ENCODE measurements at regions not wholly inside any gene's neighbourhood (a gene's known extent, or its start where the extent isn't known, plus 50 kb on each side); places are given as distances from the start of the nearest gene placed in this dataset.

DNA sequence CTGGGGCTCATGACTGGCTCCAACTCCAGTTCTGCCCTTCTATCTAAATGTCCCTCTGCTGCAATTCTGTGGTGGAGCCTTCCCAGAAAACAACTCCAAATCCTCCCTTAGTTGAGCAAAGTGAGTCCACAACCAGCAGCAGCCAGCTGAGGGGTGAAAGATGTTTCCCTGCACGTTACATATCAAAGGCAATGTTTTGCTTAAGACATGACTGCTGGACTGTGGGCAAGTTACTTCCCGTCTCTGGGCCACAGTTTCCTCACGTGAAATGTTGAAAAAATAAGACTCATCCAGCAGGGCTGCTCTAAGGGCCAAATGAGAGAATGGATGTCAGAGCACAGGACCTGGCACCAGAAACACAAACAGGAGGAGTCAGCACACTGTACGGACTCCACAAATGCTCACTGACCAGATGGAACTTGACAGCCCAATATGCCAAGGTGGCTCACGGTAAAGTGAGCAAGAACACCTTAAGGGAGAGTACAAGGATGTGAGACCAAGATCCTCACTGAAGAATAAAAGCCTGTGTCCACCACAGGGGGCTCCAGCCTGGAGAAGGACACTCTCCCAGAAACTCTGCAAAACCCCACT lies 138.4 kb upstream of the ABCA1 start:
- TF ChIP-seq, protein P1, sequence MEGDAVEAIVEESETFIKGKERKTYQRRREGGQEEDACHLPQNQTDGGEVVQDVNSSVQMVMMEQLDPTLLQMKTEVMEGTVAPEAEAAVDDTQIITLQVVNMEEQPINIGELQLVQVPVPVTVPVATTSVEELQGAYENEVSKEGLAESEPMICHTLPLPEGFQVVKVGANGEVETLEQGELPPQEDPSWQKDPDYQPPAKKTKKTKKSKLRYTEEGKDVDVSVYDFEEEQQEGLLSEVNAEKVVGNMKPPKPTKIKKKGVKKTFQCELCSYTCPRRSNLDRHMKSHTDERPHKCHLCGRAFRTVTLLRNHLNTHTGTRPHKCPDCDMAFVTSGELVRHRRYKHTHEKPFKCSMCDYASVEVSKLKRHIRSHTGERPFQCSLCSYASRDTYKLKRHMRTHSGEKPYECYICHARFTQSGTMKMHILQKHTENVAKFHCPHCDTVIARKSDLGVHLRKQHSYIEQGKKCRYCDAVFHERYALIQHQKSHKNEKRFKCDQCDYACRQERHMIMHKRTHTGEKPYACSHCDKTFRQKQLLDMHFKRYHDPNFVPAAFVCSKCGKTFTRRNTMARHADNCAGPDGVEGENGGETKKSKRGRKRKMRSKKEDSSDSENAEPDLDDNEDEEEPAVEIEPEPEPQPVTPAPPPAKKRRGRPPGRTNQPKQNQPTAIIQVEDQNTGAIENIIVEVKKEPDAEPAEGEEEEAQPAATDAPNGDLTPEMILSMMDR (IDR thresholded peaks at IDR 0.05; ENCODE audit: insufficient read depth, low read depth, low read length, missing control alignments) = no peak
- H3K4me3 ChIP-seq (ENCODE audit: low read depth, low read length) = no peak overlapping the region
- DNase-seq (ENCODE audit: low read depth) = no peak

DNA sequence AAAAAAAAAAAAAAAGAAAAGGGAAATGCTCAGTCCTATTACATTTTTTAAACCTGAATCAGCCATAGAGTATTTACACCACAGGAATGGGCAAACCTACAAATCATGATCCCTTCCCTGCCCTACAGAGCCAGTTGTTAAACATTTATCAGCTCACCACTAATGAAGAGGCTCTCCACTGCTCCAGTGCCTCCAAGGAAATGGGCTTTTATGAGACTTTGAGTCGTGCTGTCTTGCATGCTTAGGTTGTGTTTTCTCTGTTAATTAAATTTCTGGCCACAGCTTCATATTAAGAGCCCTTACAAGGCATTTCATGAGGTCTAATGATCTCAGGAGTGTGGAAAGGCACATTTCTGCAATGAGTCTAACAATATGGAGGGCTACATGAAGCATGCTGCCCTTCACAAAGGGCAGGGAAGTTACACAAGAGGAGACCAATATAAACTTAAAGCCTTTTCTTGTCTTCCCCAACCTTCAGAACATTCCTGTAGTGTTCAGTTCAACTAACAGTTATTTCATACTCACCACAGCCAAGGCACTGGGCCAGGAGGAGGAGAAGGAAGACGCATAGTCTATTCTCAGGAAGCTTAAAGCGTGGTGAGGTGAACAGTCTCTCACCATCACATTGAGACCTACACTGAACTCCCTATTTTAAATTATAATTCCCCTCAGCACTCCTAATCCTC lies 140.1 kb upstream of the ABCA1 start:
- no peak overlapping the region for H3K4me3 ChIP-seq (ENCODE audit: low read depth, low read length)
- TF ChIP-seq, protein P1 (IDR thresholded peaks at IDR 0.05; ENCODE audit: insufficient read depth, low read depth, low read length, missing control alignments) = no peak
- no peak for DNase-seq (ENCODE audit: low read depth)

DNA sequence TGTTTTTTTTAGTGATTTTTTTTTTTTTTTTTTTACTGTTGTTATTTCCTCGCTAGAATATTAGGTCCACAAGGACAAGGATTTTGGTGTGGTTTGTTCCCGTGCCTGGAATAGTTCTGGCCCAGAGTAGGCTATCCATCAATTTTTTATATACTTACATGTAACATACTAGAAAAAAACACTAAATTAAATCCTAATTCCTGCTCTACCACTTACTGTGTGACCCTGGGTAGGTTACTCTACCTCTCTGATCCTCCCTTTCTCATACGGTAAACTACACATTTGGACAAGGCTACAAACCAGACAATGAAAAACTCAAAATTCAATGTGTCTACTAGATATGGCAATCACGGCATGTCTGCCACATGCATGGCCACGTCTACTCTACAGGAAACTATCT lies 141.3 kb upstream of the ABCA1 start:
- TF ChIP-seq, protein P1 (IDR thresholded peaks at IDR 0.05; ENCODE audit: insufficient read depth, low read depth, low read length, missing control alignments) = no peak

DNA sequence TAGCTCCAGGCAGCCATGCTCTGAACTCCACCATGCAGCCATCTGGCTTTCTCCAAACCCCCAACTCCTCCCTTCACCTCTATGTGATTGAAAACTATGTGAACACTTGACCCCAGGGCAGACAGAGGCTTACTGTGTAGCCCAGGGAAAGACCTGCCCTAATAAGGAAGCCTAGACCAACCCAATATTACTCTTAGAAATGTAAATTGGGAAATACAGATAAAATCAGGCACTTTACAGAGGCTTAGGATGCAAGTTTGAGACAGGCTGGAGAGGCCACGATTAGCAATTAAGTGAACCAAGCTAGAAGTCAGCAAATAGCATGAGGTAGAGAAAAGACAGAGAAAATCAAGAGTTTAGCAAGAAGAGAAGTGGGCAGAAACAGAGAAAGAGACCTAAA lies 141.7 kb upstream of the ABCA1 start:
- no peak overlapping the region for H3K4me3 ChIP-seq (ENCODE audit: low read depth, low read length)
- DNase-seq (ENCODE audit: low read depth) = no peak
- TF ChIP-seq, protein P1 (IDR thresholded peaks at IDR 0.05; ENCODE audit: insufficient read depth, low read depth, low read length, missing control alignments) = no peak

More for the DNA sequence above, 141.3 kb upstream of the ABCA1 start:
- no peak for DNase-seq (ENCODE audit: low read depth)
- no peak overlapping the region for H3K4me3 ChIP-seq (ENCODE audit: low read depth, low read length)

DNA sequence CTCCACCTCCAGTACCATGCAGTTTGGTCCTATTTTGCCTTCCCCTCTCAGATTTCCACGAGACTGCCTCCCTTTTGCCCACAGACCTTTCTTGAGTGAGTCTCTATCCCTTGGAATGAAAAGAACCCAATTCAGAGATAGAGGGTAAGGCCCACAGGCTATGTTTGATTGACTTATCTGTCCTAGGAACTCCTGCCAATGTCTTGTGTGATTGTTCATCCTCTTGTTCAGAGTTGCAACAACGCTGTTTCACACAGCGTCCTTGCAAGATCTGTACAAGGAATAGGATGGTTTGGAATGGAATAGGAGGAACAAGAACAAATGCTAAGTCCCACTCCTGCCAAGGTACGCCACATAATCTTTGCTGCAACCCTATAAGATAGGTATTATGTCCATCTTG lies 142.2 kb upstream of the ABCA1 start:
- no peak overlapping the region for H3K4me3 ChIP-seq (ENCODE audit: low read depth, low read length)
- no peak for DNase-seq (ENCODE audit: low read depth)
- TF ChIP-seq, protein P1 (IDR thresholded peaks at IDR 0.05; ENCODE audit: insufficient read depth, low read depth, low read length, missing control alignments) = no peak

DNA sequence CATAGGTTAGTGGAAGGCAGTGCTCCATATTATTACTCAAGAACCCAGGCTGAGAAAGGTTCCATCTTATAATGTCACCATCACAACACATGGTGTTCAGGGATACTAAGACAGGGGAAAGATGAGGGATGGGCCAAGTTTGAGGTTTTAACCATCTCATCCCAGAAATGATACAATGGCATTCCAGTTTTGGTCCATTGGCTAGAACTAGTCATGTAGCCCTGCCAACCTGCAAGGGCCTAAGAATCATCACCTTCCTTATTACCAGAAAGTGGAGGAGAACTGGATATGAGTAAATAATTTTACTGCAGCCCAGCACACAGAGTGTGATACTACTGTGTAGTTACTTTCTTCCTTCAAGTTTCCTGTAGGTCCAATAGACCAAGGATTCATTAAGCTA lies 144.5 kb upstream of the ABCA1 start:
- no peak overlapping the region for H3K4me3 ChIP-seq (ENCODE audit: low read depth, low read length)
- TF ChIP-seq, protein P1 (IDR thresholded peaks at IDR 0.05; ENCODE audit: insufficient read depth, low read depth, low read length, missing control alignments) = no peak
- DNase-seq (ENCODE audit: low read depth) = no peak

DNA sequence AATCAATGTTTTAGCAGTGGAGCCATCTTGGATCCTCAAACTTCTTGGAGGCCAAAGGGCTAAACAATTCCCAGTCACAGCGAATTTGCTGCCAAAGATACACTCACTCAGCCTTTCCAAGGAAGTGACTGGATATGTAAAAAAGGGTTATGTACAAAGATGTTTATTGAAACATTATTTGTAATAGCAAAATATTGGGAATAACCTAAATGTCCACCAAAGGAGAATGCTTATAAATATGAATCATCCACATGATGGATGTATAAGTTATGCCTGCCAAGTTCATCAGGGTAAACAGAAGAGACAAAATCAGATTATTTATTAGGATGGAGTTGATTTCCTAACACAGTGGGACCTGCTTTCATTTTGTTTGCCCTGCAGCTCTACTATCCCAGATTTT lies 145.2 kb upstream of the ABCA1 start:
- DNase-seq (ENCODE audit: low read depth) = no peak
- TF ChIP-seq, protein P1 (IDR thresholded peaks at IDR 0.05; ENCODE audit: insufficient read depth, low read depth, low read length, missing control alignments) = no peak
- no peak overlapping the region for H3K4me3 ChIP-seq (ENCODE audit: low read depth, low read length)

All from GM12865 (cell line).